HG03469 (cell line): ENCODE measurements at regions not wholly inside any gene's neighbourhood (a gene's known extent, or its start where the extent isn't known, plus 50 kb on each side); places are given as distances from the start of the nearest gene placed in this dataset.

Source experiments
- ATAC-seq: cut with Tn5 transposase; IDR thresholded peaks from one replicate; pipeline ENCODE4 v1.9.1; 2021; ENCODE audit warnings: mild to moderate bottlenecking, moderate library complexity, moderate number of reproducible peaks; ENCODE audit not compliant: unreplicated experiment

GRCh38 chr2:19519045-19519444 is 160.6 kb upstream of the OSR1 start:
- no peak for ATAC-seq

DNA sequence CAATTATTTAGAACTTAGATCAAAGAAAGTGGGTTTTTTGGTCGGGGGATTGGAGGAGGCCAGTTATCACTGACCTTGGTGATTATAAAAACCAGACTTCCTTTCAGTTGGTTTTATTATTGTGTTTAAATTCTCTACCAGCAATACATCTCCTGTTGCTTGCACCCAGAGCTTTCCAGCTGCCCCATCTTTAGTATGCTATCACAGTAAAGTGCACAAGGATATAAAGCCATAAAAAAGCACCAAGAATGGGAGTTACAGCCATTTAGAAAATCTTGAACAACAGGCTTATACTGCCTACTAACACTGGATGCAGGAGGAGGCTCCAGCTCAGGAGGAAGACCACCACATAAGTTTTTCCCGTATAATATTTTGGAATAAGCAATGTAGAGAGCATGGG is 148.7 kb upstream of the OSR1 start:
- no peak for ATAC-seq

DNA sequence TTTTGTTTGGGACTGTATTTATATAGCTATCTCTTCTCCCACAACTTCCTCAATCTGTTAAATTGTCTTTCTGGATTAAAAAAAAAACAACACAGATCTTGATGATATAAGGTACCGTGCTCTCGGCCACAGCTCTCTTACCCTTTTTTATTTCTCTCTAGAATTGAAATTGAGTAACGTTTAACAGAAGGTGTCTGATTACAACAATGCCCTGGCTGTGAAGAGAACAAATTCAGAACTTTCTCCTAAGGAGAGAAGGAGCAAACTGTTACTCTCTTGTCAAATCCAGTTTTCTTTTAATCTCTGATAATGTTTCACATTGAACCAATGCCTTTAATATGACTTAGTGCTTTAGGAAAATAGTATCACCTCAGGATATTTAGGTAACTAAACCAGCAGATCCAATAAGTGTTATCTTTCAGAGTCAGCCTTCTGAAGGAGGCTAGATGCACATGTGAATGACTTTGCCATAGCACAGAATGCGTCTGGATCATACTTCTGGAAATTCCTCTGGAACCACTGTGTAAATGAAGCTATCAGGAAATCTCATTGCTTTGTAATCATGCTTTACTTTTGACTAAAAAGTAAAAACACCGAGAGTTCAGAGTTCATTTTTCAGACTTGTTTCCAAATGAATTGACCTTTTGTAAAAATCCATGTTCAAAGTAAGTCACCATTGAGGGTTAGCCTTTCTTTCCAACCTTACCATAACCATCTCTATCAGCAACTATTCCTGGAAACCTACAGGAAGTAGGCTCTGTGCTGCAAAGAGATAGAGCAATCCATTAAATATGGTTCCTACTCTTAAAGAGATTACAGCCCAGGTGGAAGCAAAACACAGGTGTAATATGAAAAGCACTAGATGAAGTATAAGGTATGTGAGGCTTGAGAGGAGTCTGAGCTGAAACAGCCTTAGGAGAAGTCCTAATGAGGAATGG is 147.0 kb upstream of the OSR1 start:
- ATAC-seq: no peak

DNA sequence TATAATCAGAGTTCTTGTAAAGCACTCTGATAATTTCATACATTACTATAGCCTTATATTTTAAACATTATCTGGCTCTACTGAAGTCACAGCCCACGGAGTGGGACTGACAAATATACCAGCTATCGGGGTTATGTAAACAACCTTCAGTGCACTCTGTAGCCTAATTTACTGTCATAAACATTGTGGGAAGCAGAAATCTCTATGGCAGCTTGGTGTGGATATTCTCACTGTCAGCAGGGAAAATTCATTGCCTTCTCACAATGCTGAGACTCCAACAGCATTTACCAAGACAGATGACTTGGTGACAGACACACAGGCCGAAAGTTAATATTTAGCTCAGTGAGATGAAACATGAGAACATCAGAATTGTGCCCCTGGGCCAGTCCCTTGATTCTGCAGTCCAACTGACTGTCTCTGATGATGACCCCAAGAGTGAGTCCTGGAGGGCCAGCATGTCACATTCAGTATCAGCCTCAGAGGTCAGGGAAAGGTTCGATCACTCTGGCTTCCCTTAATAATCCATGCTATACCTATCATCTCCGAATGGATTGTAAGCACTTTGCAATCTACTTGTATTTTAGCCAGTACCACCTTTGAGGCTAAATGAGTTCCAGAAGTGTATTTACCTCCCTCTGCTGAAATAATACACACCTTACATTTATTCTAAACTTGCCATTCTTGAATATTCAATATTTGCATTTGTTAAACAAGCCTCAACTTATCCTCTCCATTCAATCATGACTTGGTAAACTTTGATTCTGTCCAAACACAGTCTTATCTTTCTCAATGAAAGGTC is 146.2 kb upstream of the OSR1 start:
- ATAC-seq: no peak

GRCh38 chr2:19503915-19504314 is 145.5 kb upstream of the OSR1 start:
- ATAC-seq: no peak

DNA sequence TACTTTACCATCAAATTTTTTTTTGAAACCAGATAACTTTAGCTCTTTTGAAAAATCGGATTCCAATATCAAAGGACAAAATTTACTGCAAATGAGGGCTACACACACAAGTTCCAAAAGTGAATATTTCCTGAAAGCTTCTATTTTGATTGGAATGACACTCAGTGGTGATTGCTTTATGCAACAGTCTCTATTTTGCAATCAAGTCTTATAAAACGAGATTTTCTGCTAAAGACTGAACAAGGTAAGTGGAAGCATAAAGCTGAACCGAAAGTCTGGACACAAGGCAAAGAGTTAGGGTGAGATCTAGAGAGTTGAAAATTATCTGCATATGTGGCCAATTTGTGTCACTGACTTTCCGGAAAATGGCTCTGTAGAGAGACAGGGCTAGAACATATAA is 145.0 kb upstream of the OSR1 start:
- ATAC-seq: no peak

DNA sequence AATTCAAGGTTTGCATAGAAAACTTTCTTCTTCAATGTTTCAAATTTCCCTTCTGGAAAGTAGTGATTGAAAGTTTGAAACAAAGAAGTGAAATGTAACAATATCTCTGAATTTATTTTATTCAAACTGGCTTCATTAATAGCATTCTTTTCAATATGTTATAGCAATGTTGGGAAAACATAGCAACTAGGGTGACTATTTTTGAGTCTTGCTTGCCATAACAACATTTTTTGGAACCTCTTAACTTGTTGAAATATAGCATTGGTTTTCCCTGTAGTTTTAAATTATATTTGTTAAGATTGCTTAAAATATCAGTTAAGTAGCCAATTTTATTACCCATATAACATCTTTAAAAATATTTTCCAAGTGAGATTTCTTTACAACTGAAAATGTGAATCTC is 141.7 kb upstream of the OSR1 start:
- no peak for ATAC-seq

DNA sequence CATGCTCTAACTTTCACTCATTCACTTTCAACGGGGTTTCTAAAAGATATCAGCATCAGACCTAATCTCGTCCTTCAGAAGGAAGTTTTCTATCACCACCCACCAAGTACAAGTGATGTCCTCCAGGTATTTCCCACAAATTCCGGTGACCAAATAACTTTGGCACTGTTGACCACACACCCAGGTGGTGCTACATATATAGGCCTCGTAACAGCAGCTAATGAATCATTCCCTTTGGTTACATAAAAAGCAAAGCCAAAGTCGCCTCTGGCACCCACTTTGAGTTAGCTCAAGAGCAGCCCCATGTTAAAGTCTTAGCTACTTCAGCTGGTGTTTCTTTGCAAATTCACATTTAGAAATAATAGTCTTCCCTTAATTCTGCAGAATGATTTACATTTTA is 138.2 kb upstream of the OSR1 start:
- no peak for ATAC-seq

- no peak for ATAC-seq
Observed at GRCh38 chr2:19494241-19494640, 135.8 kb upstream of the OSR1 start.

- no peak for ATAC-seq
Observed at GRCh38 chr2:19491796-19492195, 133.4 kb upstream of the OSR1 start.

DNA sequence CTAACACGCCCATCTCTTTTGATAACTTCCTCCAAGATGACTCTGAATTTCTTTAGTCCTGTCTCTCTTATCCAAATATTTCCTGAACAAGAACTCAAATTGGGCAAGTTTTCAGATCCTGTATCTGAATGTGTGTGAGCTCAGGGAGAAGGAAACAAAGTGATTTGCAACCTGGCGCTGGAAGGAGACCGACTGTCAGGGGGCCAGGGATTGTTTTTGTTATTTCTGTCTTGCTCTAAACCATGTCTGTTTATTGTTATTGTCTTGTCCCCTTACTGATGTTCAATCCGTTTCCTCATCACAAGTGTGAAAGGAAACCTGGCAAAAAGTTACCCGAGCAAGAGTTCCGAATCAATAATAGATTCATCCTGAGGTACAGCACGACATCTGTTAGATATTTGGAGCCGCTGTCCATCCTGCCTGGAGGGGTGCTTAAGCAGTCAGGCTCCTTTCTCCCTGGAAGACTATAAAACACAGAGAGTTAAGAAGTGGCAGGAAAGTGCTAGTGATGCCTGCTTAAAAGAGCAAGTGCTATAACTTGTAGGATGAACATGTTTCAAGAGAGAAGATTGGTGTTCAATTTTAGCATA is 132.5 kb upstream of the OSR1 start:
- no peak for ATAC-seq

DNA sequence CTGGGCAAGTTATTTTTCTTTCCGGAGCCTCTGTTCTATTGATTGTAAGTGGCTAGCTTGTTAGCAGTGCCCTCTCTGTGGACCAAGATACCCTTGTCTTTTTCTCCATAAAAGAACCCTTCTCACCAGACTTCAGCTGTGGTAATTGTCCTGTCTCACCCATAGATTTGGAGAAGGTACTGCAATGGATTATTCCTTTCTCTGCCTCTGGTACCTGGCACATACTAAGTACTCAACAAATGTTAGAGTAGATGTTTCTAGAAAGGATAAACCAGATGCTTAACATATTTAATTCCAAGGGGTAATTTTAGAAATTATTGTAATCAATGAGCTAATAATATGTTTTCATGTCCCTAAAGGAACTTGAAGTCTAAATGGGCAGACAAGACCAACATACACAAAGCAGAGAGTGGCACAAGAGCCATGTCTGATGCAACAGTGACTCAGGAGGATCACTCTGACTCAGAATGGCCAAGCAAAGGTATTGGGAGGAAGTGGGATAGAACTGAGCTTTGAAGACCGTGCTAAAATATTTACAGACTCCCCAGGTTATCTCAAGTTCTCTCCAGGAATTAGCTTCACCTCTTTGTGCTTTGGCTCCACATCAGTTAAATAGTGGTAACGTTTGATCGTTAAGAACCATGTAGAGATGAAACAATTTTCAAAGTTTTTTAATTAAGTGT is 129.7 kb upstream of the OSR1 start:
- peak; percentile 91 for ATAC-seq

GRCh38 chr2:19484736-19485135 is 126.3 kb upstream of the OSR1 start:
- peak; percentile 57 for ATAC-seq

- ATAC-seq: no peak
Observed at GRCh38 chr2:19480673-19481072, 122.2 kb upstream of the OSR1 start.

- no peak for ATAC-seq
Observed at GRCh38 chr2:19479666-19480065, 121.2 kb upstream of the OSR1 start.

DNA sequence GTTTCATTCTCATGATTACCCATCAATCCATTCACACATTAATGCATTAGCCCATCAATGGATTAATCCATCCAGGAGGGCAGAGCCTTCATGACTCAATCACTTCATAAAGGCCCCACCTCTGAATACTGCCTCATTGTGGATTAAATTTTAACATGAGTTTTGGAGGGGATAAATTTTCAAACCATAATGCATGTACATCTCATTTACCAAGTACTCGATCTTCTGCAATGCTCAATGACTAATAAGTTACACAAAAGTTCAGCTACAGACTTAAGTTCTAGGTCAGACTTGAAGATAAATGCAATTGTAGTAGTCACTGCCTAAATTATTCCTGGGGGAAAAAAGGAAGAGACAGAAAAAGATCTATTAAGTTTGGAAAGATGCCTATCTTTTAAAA is 120.0 kb upstream of the OSR1 start:
- ATAC-seq: no peak

DNA sequence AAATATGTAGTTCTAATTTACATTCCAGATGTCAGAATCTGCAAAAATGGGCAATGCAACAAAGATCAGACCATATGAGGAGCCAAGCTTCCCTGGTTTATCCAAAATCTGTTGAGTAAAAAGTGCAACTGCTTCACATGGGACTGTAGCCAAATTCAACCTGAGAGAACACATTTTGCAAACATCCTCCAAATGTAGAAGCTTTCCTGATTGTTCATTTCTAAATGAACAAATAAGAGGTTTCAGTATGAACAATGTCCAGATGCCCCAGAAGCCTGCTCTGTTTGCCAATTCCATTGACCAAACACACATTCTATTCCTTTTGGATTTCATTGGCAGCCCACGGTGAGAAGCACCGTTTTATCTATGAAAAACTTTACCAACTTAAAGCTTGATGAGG is 117.9 kb upstream of the OSR1 start:
- no peak for ATAC-seq

DNA sequence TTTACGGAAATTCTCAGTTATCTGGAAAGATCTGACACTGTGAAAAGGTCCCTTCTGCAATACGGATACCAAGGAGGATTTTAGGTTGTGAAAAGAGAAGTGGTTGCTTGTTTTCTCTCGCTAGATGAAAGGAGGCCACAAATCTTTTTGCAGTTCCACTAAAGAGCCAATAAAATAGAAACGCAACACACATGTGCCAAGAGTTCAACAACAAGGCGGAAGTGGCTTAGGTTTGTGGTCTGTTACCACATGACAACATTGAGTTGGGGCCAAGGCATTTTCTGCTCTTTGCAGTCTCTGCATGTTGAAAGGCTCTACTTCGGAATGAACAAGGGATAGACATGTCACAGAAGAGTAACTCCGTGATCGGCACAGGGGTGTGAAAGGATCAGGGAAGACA is 115.7 kb upstream of the OSR1 start:
- peak; percentile 96 for ATAC-seq

- no peak for ATAC-seq
Observed at GRCh38 chr2:19473350-19473749, 114.9 kb upstream of the OSR1 start.

- no peak for ATAC-seq
Observed at GRCh38 chr2:19472391-19472978, 114.1 kb upstream of the OSR1 start.

DNA sequence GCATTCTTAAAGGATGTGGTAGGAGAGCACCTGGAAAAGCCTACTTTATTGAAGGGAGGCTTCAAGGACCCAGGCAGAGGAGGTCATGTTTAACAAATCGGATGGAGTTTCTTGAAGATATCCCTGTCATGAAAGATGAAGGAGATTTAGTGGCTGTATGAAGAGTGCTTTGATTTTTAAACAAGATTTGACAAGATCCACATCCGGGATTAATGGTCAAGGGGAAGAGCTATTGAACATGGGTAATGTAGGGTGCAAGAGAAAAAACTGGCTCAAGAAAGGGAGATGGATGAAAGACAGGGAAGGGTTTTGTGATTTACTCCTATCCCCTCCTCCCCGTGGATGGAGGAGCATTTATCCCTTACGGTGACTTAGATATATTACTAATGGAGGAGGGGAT is 113.1 kb upstream of the OSR1 start:
- no peak for ATAC-seq
